C4-2B (cell line): ENCODE measurements at regions not wholly inside any gene's neighbourhood (a gene's known extent, or its start where the extent isn't known, plus 50 kb on each side); places are given as distances from the start of the nearest gene placed in this dataset.
"Not testable (repeated sequence)": the region's sequence is repeated elsewhere in the genome, so short reads cannot be mapped to it uniquely, and the experiment has no call there.

Experiments used
- H3K27ac ChIP-seq: fragments of 450-650 bp; 2 replicates; pipeline ENCODE4 v1.5.1; 2017
- ZFX ChIP-seq: fragments of 450-650 bp; IDR thresholded peaks from 2 replicates; pipeline ENCODE4 v1.6.1; 2017
- TF ChIP-seq, protein P1 (sequence below): fragments of 450-650 bp; conservative IDR thresholded peaks from 2 replicates; pipeline ENCODE4 v1.5.1; 2017; ENCODE audit warnings: mild to moderate bottlenecking

DNA sequence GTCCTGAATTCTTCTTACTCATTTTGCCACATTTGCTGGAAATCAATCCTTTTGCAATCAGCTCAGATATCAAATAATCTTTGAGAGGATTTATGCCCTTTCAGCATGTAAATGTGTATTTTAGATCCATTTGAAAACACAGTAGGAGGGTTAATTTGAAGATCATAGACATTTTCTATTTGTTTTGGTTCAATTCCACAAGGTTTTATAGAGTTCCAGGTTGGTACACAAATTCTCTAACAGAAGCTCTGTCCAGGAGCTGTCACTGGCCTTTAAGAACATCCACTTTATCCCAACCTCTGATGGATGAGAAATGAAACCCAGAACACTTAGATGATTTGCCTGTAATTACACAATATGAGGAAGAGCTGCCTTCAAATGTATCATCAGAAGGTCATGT lies 157.3 kb upstream of the CHAC2 start:
- no peak overlapping the region for H3K27ac ChIP-seq
- TF ChIP-seq, protein P1, sequence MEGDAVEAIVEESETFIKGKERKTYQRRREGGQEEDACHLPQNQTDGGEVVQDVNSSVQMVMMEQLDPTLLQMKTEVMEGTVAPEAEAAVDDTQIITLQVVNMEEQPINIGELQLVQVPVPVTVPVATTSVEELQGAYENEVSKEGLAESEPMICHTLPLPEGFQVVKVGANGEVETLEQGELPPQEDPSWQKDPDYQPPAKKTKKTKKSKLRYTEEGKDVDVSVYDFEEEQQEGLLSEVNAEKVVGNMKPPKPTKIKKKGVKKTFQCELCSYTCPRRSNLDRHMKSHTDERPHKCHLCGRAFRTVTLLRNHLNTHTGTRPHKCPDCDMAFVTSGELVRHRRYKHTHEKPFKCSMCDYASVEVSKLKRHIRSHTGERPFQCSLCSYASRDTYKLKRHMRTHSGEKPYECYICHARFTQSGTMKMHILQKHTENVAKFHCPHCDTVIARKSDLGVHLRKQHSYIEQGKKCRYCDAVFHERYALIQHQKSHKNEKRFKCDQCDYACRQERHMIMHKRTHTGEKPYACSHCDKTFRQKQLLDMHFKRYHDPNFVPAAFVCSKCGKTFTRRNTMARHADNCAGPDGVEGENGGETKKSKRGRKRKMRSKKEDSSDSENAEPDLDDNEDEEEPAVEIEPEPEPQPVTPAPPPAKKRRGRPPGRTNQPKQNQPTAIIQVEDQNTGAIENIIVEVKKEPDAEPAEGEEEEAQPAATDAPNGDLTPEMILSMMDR, result no peak
- no peak for TF ChIP-seq ZFX

DNA sequence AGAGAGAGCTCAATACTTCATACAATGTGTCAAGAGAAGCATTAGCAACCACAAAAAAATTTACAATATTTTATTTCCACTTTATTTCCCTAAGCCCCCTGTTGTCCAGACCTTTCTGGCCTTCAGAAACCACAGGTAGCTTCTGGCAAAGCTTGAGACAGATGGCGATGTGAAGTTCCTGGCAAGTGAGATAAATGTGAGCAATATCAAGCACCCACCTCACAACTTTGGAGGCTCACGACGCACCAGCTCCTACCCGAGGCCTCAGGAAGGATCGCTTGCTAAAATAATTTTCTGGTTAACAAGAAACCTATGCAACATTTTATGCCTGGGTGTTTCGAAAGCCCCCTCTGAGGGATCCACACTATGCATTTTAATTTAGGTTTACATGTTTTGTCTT lies 158.1 kb upstream of the CHAC2 start:
- no peak for TF ChIP-seq ZFX
- TF ChIP-seq, protein P1, result peak; percentile 34

DNA sequence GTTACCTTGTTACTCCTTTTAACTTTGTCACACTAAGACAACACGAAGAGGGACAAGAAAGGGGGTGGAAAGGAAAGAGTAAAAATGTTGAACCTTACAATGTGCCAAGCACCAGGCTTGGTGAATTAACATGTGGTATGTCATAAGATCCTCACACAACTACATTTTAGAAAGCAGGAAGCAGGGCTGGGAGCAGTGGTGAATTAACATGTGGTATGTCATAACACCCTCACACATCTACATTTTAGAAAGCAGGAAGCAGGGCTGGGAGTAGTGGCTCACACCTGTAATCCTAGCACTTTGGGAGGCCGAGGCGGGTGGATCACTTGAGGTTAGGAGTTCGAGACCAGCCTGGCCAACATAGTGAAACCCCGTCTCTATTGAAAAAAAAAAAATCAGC lies 159.3 kb upstream of the CHAC2 start:
- TF ChIP-seq, protein P1, result no peak
- no peak for TF ChIP-seq ZFX
- H3K27ac ChIP-seq, result no peak overlapping the region

More for the DNA sequence above, 158.1 kb upstream of the CHAC2 start:
- H3K27ac ChIP-seq, result peak overlapping the region; percentile 55; the same call in 1 of the 2 replicates

DNA sequence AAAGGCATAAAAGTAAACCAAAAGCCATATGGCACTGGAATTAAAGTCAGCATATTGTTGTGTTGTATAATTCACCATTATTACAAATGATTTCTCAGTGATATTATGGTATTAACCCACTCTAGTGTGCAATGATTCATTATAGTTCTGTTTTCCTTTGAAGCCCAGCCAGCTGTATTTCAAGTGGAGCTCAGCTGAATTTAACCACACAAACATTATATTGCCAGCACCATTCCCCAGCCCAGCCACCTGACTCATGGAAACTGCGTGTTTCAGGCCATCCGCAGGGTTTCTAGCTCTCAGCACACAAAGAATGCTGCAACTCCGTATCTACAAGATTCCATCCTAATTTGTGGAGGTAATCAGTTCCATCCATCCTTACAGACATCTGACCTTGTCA lies 166.8 kb upstream of the CHAC2 start:
- no peak for TF ChIP-seq ZFX
- TF ChIP-seq, protein P1, result no peak
- H3K27ac ChIP-seq, result no peak overlapping the region

DNA sequence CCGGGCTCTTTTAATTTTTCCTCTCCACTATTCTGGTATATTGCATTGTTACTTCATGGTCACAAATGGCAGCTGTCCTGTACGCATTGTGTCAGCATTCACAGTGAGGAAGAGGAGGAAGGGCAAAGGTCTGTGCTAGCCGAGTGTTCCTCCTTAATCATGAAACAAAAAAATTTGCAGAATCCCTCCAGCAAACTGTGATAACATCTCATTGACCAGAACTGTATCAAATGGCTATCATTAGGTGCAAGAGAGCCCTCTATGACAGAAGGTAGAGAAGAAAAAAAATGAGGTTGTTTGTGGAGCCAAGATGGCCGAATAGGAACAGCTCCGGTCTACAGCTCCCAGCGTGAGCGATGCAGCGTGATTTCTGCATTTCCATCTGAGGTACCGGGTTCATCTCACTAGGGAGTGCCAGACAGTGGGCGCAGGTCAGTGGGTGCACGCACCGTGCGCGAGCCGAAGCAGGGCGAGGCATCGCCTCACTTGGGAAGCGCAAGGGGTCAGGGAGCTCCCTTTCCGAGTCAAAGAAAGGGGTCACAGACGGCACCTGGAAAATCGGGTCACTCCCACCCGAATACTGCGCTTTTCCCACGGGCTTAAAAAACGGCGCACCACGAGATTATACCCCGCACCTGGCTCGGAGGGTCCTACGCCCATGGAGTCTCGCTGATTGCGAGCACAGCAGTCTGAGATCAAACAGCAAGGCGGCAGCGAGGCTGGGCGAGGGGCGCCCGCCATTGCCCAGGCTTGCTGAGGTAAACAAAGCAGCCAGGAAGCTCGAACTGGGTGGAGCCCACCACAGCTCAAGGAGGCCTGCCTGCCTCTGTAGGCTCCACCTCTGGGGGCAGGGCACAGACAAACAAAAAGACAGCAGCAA lies 180.6 kb upstream of the CHAC2 start:
- not testable (repeated sequence) for H3K27ac ChIP-seq

DNA sequence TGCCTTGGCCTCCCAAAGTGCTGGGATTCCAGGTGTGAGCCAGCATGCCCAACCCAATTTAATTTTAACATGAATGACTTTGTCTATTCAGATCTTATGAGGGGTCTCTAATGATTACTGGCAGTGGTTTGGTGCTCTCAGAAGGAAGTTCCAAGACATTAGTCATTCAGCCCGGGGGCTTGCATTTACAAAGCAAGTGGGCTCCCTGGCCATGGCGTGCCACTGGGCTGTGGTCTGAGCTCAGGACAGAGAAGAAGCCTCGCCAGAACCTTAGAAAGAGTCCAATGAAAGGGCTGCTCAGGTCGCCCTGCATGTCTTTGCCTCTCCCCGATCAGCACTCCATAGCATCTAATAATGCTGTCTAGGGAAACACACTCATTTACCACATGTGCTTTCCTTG lies 182.6 kb upstream of the CHAC2 start:
- TF ChIP-seq, protein P1, result no peak
- TF ChIP-seq ZFX, result no peak
- H3K27ac ChIP-seq, result no peak overlapping the region

DNA sequence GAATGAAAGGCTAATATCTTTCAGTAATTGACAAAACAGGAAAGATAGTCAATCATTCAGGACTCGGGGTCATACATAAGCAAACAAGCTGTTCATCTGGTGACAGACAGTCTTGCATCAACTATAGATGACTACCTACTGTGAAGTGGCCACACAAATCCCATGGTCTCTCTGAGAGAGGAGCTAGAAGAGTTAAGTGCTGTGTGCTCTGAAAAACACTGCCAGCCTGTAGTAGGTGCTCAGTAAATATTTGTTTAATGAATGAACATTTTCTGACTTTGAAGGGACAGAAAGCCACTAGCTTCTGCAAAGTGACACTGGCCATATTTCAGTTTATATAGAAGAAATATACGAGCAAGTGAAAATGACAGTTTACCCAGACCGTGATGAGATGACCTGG lies 184.0 kb upstream of the CHAC2 start:
- no peak for TF ChIP-seq ZFX
- TF ChIP-seq, protein P1, result no peak

DNA sequence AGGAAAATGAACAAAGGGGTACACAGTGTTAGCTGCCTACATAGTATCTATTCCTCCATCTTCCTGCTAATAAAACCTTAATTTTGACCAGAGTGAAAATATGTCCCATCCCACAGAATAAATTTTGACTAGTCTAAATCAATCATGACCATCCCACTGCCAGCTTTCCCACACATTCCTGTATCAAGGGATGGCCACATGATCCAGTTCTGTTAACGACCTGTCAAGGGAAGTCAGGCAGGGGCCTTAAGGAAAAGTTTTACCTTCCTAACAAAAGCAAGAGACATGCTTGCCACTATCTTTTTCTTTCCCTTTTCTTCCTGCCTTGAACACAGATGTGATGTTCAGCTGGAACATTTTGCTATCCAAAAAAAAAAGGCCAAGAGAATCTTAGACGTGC lies 185.0 kb upstream of the CHAC2 start:
- TF ChIP-seq ZFX, result no peak
- TF ChIP-seq, protein P1, result no peak
- no peak overlapping the region for H3K27ac ChIP-seq

More for the DNA sequence above, 184.0 kb upstream of the CHAC2 start:
- H3K27ac ChIP-seq, result no peak overlapping the region
